ENCODE measurements at regions not wholly inside any gene's neighbourhood (a gene's known extent, or its start where the extent isn't known, plus 50 kb on each side); places are given as distances from the start of the nearest gene placed in this dataset.

DNA sequence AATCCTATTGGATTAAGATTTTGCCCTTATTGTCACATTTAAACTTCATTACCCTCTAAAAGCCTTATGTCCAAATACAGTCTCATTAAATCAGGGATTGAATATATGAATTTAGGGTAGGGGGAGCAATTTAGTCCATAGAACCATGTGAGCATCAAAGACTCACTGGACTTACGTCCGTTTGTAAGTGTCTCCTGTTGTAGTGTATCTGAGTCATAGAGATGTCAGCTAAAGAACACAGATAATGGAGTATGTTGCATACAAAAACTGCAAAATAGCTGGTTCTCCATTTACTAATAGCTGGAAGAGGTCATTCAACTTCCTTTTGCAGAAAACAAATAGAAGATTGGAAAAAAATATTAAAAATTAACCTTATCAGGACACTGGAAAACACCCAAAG is 599.1 kb upstream of the SOX9 start:
- H3K27me3 ChIP-seq (ENCODE audit: control insufficient read depth, insufficient read depth) = no peaks in the 10 kb centered on the region
- no peak overlapping the region for H3K27ac ChIP-seq (ENCODE audit: low read length)
- ATAC-seq (no peak), DNase-seq (no peak)
- no peaks in the 10 kb centered on the region for H3K4me1 ChIP-seq (ENCODE audit: control insufficient read depth, insufficient read depth, low read length)
- WGBS = 71% methylated on average over 2 of the region's 2 CpGs
- no peak overlapping the region for H3K4me3 ChIP-seq (ENCODE audit: low read length)
- H3K9me3 ChIP-seq (ENCODE audit: control insufficient read depth, low read length) = no peaks in the 10 kb centered on the region
- intact Hi-C loops (cut with DNase I) = no loop called here

DNA sequence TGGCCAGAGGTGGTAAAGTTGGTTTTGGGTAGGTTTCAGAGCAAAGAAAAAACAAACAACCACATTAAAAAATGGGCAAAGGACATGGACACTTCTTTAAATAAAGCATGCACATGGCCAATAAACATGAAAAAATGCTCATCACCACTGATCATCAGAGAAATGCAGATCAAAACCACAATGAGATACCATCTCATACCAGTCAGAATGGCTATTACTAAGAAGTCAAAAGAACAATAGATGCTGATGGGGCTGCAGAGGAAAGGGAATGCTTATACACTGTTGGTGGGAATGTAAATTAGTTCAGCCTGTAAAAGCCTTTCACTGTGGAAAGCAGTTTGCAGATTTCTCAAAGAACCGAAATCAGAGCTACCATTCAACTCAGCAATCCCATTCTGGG is 598.4 kb upstream of the SOX9 start:
- intact Hi-C loops (cut with DNase I) = no loop called here
- no peak overlapping the region for H3K27ac ChIP-seq (ENCODE audit: low read length)
- H3K4me1 ChIP-seq (ENCODE audit: control insufficient read depth, insufficient read depth, low read length) = no peaks in the 10 kb centered on the region
- no peaks in the 10 kb centered on the region for H3K27me3 ChIP-seq (ENCODE audit: control insufficient read depth, insufficient read depth)
- WGBS = 69% methylated on average over 1 of the region's 1 CpG
- H3K9me3 ChIP-seq (ENCODE audit: control insufficient read depth, low read length) = no peaks in the 10 kb centered on the region
- no peak for DNase-seq
- H3K4me3 ChIP-seq (ENCODE audit: low read length) = no peak overlapping the region
- ATAC-seq = no peak

DNA sequence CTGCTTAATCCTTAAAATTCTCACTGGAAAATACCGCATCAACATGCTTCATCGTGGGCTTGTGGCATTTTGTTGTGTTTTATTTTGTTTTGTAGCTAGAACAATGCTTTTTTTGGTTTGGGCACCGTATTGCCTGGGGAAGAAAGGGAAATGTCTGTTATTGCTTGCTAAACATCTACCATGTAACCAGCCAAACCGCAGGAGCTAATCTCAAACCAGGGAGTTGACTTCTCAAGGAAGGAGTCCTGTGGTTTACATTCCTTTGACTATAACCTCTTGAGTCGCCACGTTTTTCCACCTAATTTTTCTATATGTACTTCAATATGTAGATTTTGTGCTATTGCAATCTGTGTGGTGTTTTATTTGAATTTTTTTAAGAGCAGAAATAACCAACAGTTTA is 593.5 kb upstream of the SOX9 start:
- H3K9me3 ChIP-seq (ENCODE audit: control insufficient read depth, low read length) = no peaks in the 10 kb centered on the region
- no peak overlapping the region for H3K4me3 ChIP-seq (ENCODE audit: low read length)
- no peak for ATAC-seq
- no peaks in the 10 kb centered on the region for H3K27me3 ChIP-seq (ENCODE audit: control insufficient read depth, insufficient read depth)
- WGBS = 72% methylated on average over 6 of the region's 6 CpGs
- intact Hi-C loops (cut with DNase I) = no loop called here
- no peaks in the 10 kb centered on the region for H3K4me1 ChIP-seq (ENCODE audit: control insufficient read depth, insufficient read depth, low read length)
- H3K27ac ChIP-seq (ENCODE audit: low read length) = no peak overlapping the region
- no peak for DNase-seq

DNA sequence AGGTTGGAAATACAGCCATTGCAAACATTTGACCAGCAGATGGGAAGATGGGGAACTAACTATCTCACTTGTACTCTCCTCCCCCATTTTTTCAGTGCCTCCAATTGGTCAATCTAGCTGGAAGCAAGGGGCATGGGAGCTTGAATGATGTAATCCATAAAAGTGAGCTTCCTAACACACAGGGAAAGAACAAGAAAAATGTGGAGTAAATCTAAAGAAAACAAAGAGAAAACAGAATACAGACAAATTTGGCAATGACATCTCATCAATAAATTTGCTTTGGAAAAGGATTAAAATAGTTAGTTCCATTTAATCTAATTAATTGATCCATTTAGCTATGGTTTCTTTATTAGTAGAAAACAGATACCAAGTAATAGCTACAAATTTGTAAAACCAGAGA is 592.6 kb upstream of the SOX9 start:
- ATAC-seq = no peak
- Histone ChIP-seq H3K4me1 (ENCODE audit: control insufficient read depth, insufficient read depth, low read length) (no peaks in the 10 kb centered on the region), H3K27me3 (ENCODE audit: control insufficient read depth, insufficient read depth) (no peaks in the 10 kb centered on the region), H3K27ac (ENCODE audit: low read length) (no peak overlapping the region), H3K9me3 (ENCODE audit: control insufficient read depth, low read length) (no peaks in the 10 kb centered on the region), H3K4me3 (ENCODE audit: low read length) (no peak overlapping the region)
- intact Hi-C loops (cut with DNase I) = no loop called here
- no peak for DNase-seq

DNA sequence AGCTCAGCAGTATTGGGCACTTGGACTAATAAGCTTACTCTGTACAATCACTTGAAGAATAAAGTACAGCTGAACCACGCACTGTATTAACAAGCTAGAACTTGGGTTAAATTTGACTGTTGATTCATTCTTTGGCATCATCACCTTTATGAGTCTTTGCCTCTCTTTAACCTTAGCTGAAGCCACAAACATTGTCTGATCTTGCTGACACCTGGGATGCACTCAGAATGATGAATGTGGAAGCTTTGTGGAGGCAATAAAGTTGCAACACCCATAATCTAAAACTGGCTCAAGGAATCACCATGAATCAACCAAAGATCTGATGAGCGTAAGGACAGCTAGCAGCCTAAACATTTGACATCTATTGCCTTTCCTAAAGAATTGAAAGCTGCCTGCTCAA is 590.6 kb upstream of the SOX9 start:
- Histone ChIP-seq H3K27ac (ENCODE audit: low read length) (no peak overlapping the region), H3K4me3 (ENCODE audit: low read length) (no peak overlapping the region), H3K9me3 (ENCODE audit: control insufficient read depth, low read length) (no peaks in the 10 kb centered on the region), H3K4me1 (ENCODE audit: control insufficient read depth, insufficient read depth, low read length) (no peaks in the 10 kb centered on the region), H3K27me3 (ENCODE audit: control insufficient read depth, insufficient read depth) (no peaks in the 10 kb centered on the region)
- intact Hi-C loops (cut with DNase I) = no loop called here
- 66% methylated on average over 2 of the region's 2 CpGs for WGBS
- ATAC-seq (no peak), DNase-seq (no peak)

DNA sequence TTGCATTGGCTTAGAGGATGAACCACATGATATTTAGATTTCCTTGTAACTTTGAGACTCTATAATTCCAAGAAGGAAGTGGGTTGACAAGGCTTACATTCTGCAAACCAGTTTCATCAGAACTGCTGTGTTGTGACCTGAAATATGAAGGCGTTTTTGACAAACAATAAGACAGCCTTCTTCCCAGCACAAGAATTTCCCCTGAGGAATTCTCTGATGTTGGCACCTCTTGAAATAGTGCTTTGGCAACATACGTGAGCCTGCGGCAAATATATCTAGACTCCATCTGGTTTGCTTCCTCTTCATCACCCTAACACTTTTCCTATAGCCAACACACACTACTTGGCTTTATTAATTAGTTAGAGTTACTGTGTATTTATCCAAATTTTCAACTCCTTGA is 585.5 kb upstream of the SOX9 start:
- Histone ChIP-seq H3K4me3 (ENCODE audit: low read length) (no peak overlapping the region), H3K27ac (ENCODE audit: low read length) (no peak overlapping the region), H3K4me1 (ENCODE audit: control insufficient read depth, insufficient read depth, low read length) (no peaks in the 10 kb centered on the region), H3K27me3 (ENCODE audit: control insufficient read depth, insufficient read depth) (no peaks in the 10 kb centered on the region), H3K9me3 (ENCODE audit: control insufficient read depth, low read length) (no peaks in the 10 kb centered on the region)
- 52% methylated on average over 3 of the region's 3 CpGs for WGBS
- no peak for ATAC-seq
- intact Hi-C loops (cut with DNase I) = no loop called here
- DNase-seq = no peak

DNA sequence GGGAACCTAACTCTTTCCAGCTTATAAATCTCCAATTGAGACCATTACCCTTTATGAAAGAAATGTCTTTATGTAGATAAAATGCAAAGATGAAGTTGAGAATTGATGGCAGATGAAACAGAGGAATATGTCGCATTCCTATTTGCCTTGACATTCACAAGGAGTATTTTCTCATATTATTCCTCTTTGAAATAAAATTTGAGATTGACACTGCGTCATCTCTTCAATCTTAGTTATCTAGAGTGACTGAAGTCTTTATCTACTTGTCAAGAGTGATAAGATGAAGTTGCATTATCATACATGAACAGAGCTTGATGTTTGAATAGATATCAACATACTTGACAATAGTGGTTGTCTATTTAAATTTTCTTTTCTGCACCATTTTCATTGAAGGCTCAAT is 574.4 kb upstream of the SOX9 start:
- no peak overlapping the region for H3K27ac ChIP-seq (ENCODE audit: low read length)
- no peaks in the 10 kb centered on the region for H3K9me3 ChIP-seq (ENCODE audit: control insufficient read depth, low read length)
- no peaks in the 10 kb centered on the region for H3K4me1 ChIP-seq (ENCODE audit: control insufficient read depth, insufficient read depth, low read length)
- WGBS = 61% methylated on average over 2 of the region's 2 CpGs
- intact Hi-C loops (cut with DNase I) = no loop called here
- no peak for ATAC-seq
- DNase-seq = no peak
- H3K4me3 ChIP-seq (ENCODE audit: low read length) = no peak overlapping the region
- no peaks in the 10 kb centered on the region for H3K27me3 ChIP-seq (ENCODE audit: control insufficient read depth, insufficient read depth)

DNA sequence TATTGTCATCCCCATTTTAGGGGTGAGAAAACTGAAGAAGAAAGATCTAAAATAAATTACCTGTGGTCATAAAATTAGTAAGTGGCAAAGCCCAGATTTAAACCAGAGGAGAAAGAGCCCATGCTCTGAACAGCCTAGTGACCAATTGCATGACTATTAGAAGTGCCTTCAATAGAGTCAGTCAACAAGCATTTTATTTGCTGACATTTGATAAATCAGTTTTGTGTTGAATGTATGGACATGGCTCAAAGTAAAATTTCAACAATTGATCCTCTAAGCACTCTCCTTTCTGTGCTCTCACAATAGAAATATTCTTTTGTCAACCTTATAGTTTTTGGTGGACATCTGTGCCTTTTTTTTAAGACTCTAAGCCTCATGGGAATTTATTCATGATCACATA is 572.9 kb upstream of the SOX9 start:
- Histone ChIP-seq H3K4me3 (ENCODE audit: low read length) (no peak overlapping the region), H3K4me1 (ENCODE audit: control insufficient read depth, insufficient read depth, low read length) (no peaks in the 10 kb centered on the region), H3K27ac (ENCODE audit: low read length) (no peak overlapping the region), H3K27me3 (ENCODE audit: control insufficient read depth, insufficient read depth) (no peaks in the 10 kb centered on the region), H3K9me3 (ENCODE audit: control insufficient read depth, low read length) (no peaks in the 10 kb centered on the region)
- intact Hi-C loops (cut with DNase I) = no loop called here
- no peak for ATAC-seq
- DNase-seq = no peak

GRCh38 chr17:71548540-71549190 is 572.2 kb upstream of the SOX9 start:
- no peak overlapping the region for H3K4me3 ChIP-seq (ENCODE audit: low read length)
- H3K27me3 ChIP-seq (ENCODE audit: control insufficient read depth, insufficient read depth) = no peaks in the 10 kb centered on the region
- no peak overlapping the region for H3K27ac ChIP-seq (ENCODE audit: low read length)
- intact Hi-C loops (cut with DNase I) = no loop called here
- no peak for ATAC-seq
- 65% methylated on average over 5 of the region's 5 CpGs for WGBS
- no peak for DNase-seq
- no peaks in the 10 kb centered on the region for H3K4me1 ChIP-seq (ENCODE audit: control insufficient read depth, insufficient read depth, low read length)
- no peaks in the 10 kb centered on the region for H3K9me3 ChIP-seq (ENCODE audit: control insufficient read depth, low read length)

- WGBS = 98% methylated on average over 2 of the region's 2 CpGs
- no peak for DNase-seq
Observed at GRCh38 chr17:71550675-71551074, 570.1 kb upstream of the SOX9 start.

GRCh38 chr17:71553381-71553780 is 567.4 kb upstream of the SOX9 start:
- H3K4me3 ChIP-seq (ENCODE audit: low read length) = no peak overlapping the region
- DNase-seq (no peak), ATAC-seq (no peak)
- H3K27me3 ChIP-seq (ENCODE audit: control insufficient read depth, insufficient read depth) = no peaks in the 10 kb centered on the region
- WGBS = 72% methylated on average over 5 of the region's 5 CpGs
- H3K4me1 ChIP-seq (ENCODE audit: control insufficient read depth, insufficient read depth, low read length) = no peaks in the 10 kb centered on the region
- H3K27ac ChIP-seq (ENCODE audit: low read length) = no peak overlapping the region
- no peaks in the 10 kb centered on the region for H3K9me3 ChIP-seq (ENCODE audit: control insufficient read depth, low read length)
- intact Hi-C loops (cut with DNase I) = no loop called here

More at GRCh38 chr17:71550675-71551074, 570.1 kb upstream of the SOX9 start:
- no peak for ATAC-seq
- Histone ChIP-seq H3K27me3 (ENCODE audit: control insufficient read depth, insufficient read depth) (no peaks in the 10 kb centered on the region), H3K4me1 (ENCODE audit: control insufficient read depth, insufficient read depth, low read length) (no peaks in the 10 kb centered on the region), H3K9me3 (ENCODE audit: control insufficient read depth, low read length) (no peaks in the 10 kb centered on the region), H3K4me3 (ENCODE audit: low read length) (no peak overlapping the region), H3K27ac (ENCODE audit: low read length) (no peak overlapping the region)
- intact Hi-C loops (cut with DNase I) = no loop called here

GRCh38 chr17:71558901-71559300 is 561.9 kb upstream of the SOX9 start:
- WGBS = 77% methylated on average over 6 of the region's 6 CpGs
- Histone ChIP-seq H3K27me3 (ENCODE audit: control insufficient read depth, insufficient read depth) (no peaks in the 10 kb centered on the region), H3K27ac (ENCODE audit: low read length) (no peak overlapping the region), H3K4me1 (ENCODE audit: control insufficient read depth, insufficient read depth, low read length) (no peaks in the 10 kb centered on the region), H3K4me3 (ENCODE audit: low read length) (no peak overlapping the region), H3K9me3 (ENCODE audit: control insufficient read depth, low read length) (no peaks in the 10 kb centered on the region)
- no peak for ATAC-seq
- DNase-seq = no peak
- intact Hi-C loops (cut with DNase I) = no loop called here
